Lung (tissue), 11 donors: ENCODE measurements at regions not wholly inside any gene's neighbourhood (a gene's known extent, or its start where the extent isn't known, plus 50 kb on each side); places are given as distances from the start of the nearest gene placed in this dataset.

Source experiments
- ATAC-seq: fragments of 200-7000 bp; cut with Tn5 transposase; one replicate; pipeline ENCODE4 v1.9.1; 2020; ENCODE audit warnings: moderate number of reproducible peaks; ENCODE audit not compliant: insufficient read depth, low FRiP score
- DNase-seq, 3 donors: peaks; one replicate each; pipeline ENCODE4 v3.0.0-alpha.2; 2013 to 2017
- H3K27ac ChIP-seq, 2 donors: one replicate each; pipeline ENCODE4 v1.5.1; 2013; ENCODE audit warnings: mild to moderate bottlenecking in 2 of 2, moderate library complexity in 2 of 2, control low read depth in 1 of 2, inconsistent platforms in 1 of 2, low read depth in 1 of 2, low read length in 1 of 2
- H3K27me3 ChIP-seq, 3 donors: one replicate each; pipeline ENCODE4 v1.5.1; 2013; ENCODE audit warnings: low read length in 2 of 3; ENCODE audit not compliant: control insufficient read depth in 3 of 3, insufficient read depth in 3 of 3
- H3K36me3 ChIP-seq, 4 donors: one replicate each; pipeline ENCODE4 v1.5.1; 2013; ENCODE audit warnings: low read length in 4 of 4, mild to moderate bottlenecking in 1 of 4, moderate library complexity in 1 of 4; ENCODE audit not compliant: control insufficient read depth in 4 of 4, insufficient read depth in 4 of 4
- H3K4me1 ChIP-seq, 5 donors: one replicate each; pipeline ENCODE4 v1.5.1; 2013; ENCODE audit warnings: low read length in 5 of 5, mild to moderate bottlenecking in 2 of 5, moderate library complexity in 1 of 5; ENCODE audit not compliant: control insufficient read depth in 5 of 5, insufficient read depth in 5 of 5
- H3K4me3 ChIP-seq: one replicate; pipeline ENCODE4 v1.5.1; 2013; ENCODE audit warnings: mild to moderate bottlenecking, control low read depth, moderate library complexity
- H3K9ac ChIP-seq, 2 donors: one replicate each; pipeline ENCODE4 v1.5.1; 2013; ENCODE audit warnings: low read length in 2 of 2, control low read depth in 1 of 2; ENCODE audit not compliant: insufficient read depth in 1 of 2
- H3K9me3 ChIP-seq, 4 donors: one replicate each; pipeline ENCODE4 v1.5.1; 2013; ENCODE audit warnings: low read length in 3 of 4, mild to moderate bottlenecking in 1 of 4, moderate library complexity in 1 of 4; ENCODE audit not compliant: control insufficient read depth in 4 of 4, insufficient read depth in 3 of 4
- WGBS, 2 donors: extraction: QIAGEN DNeasy Blood & Tissue Kit; methylation state at CpG; one replicate each; pipeline ENCODE4 v1.1.7; 2013; 5-methylcytosine and 5-hydroxymethylcytosine counted together
- TF ChIP-seq, protein P1 (sequence below): IDR thresholded peaks from 2 replicates; pipeline ENCODE4 v1.5.1; 2012; ENCODE audit warnings: mild to moderate bottlenecking; ENCODE audit errors: control extremely low read depth, extremely low read depth
- donor health status: control.
- donor health status: control.
- donor health status: Bipolar disorder and iron deficiency.
- donor health status: healthy.
- donor health status: DM: yes; HTN: yes; CAD: no.

GRCh38 chr22:49347376-49347775 is 480.3 kb downstream of the BRD1 start:
- no peaks in the 10 kb centered on the region for H3K36me3 ChIP-seq
- WGBS, 2 donors = 83 to 87% methylated on average over 9 of the region's 9 CpGs
- H3K27me3 ChIP-seq = peaks cover 0 to 3% (median 0%) of the 10 kb centered on the region in 3 donors
- peaks cover 0 to 2% (median 0%) of the 10 kb centered on the region in 4 donors for H3K9me3 ChIP-seq
- TF ChIP-seq, protein P1, sequence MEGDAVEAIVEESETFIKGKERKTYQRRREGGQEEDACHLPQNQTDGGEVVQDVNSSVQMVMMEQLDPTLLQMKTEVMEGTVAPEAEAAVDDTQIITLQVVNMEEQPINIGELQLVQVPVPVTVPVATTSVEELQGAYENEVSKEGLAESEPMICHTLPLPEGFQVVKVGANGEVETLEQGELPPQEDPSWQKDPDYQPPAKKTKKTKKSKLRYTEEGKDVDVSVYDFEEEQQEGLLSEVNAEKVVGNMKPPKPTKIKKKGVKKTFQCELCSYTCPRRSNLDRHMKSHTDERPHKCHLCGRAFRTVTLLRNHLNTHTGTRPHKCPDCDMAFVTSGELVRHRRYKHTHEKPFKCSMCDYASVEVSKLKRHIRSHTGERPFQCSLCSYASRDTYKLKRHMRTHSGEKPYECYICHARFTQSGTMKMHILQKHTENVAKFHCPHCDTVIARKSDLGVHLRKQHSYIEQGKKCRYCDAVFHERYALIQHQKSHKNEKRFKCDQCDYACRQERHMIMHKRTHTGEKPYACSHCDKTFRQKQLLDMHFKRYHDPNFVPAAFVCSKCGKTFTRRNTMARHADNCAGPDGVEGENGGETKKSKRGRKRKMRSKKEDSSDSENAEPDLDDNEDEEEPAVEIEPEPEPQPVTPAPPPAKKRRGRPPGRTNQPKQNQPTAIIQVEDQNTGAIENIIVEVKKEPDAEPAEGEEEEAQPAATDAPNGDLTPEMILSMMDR = no peak
- H3K4me1 ChIP-seq = peaks cover 0 to 3% (median 0%) of the 10 kb centered on the region in 5 donors
- no peak overlapping the region for H3K9ac ChIP-seq
- no peak overlapping the region for H3K4me3 ChIP-seq
- ATAC-seq (no peak), DNase-seq (no peak)
- no peak overlapping the region for H3K27ac ChIP-seq

DNA sequence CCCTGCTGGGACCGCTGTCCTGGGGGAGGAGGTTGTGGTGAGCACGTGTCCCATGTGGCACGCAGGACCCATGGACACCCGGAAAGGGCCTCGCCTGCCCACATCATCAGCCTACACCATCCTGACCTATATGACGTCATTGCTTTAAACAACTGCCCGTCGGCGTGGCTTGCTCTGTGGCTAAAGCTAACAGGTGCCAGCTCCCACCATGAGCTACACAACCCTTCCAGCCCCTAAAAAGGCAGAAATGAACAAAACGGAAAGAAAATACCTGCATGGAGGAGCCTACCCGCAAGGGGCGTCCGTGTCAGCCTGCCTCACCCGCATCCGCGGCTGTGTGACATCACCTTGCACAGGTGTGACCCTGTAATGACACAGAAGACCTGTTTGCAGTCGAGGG is 481.8 kb downstream of the BRD1 start:
- H3K27ac ChIP-seq = no peak overlapping the region
- TF ChIP-seq, protein P1 = no peak
- H3K4me3 ChIP-seq = no peak overlapping the region
- ATAC-seq (no peak), DNase-seq (no peak)
- H3K4me1 ChIP-seq = peaks cover 0 to 3% (median 0%) of the 10 kb centered on the region in 5 donors
- H3K36me3 ChIP-seq = no peaks in the 10 kb centered on the region
- H3K9ac ChIP-seq = no peak overlapping the region
- 85 to 90% methylated on average over 17 of the region's 17 CpGs for WGBS, 2 donors
- peaks cover 0 to 3% (median 0%) of the 10 kb centered on the region in 3 donors for H3K27me3 ChIP-seq
- peaks cover 0 to 2% (median 0%) of the 10 kb centered on the region in 4 donors for H3K9me3 ChIP-seq

GRCh38 chr22:49344656-49345055 is 483.0 kb downstream of the BRD1 start:
- DNase-seq = peak; percentile 34 to 71 (median 50)

More at GRCh38 chr22:49344656-49345055, 483.0 kb downstream of the BRD1 start:
- no peak overlapping the region for H3K4me3 ChIP-seq
- TF ChIP-seq, protein P1 = no peak
- WGBS, 2 donors = 44 to 74% methylated on average over 7 of the region's 7 CpGs
- peaks cover 0 to 3% (median 0%) of the 10 kb centered on the region in 3 donors for H3K27me3 ChIP-seq
- no peak overlapping the region for H3K27ac ChIP-seq
- peaks cover 0 to 3% (median 0%) of the 10 kb centered on the region in 5 donors for H3K4me1 ChIP-seq
- H3K9ac ChIP-seq = no peak overlapping the region
- no peak for ATAC-seq
- H3K36me3 ChIP-seq = no peaks in the 10 kb centered on the region
- peaks cover 0 to 2% (median 0%) of the 10 kb centered on the region in 4 donors for H3K9me3 ChIP-seq
